A172 (cell line): ENCODE measurements at regions not wholly inside any gene's neighbourhood (a gene's known extent, or its start where the extent isn't known, plus 50 kb on each side); places are given as distances from the start of the nearest gene placed in this dataset.
"Not testable (repeated sequence)": the region's sequence is repeated elsewhere in the genome, so short reads cannot be mapped to it uniquely, and the experiment has no call there.

ENCODE experiments used
- DNase-seq: peaks from one replicate; pipeline ENCODE4 v3.0.0-alpha.2; 2015; ENCODE audit warnings: low spot score

DNA sequence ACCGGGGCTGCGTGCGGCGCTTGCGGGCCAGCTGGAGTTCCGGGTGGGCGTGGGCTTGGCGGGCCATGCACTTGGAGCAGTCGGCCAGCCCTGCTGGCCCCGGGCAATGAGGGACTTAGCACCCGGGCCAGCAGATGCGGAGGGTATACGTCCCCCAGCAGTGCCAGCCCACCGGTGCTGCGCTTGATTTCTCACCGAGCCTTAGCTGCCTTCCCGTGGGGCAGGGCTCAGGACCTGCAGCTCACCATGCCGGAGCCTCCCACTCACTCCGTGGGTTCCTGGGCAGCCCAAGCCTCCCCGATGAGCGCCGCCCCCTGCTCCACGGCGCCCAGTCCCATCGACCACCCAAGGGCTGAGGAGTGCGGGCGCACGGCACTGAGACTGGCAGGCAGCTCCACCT lies 51.4 kb upstream of the INPP4B start:
- DNase-seq = not testable (repeated sequence)

- DNase-seq = no peak
Measured at GRCh38 chr4:142900622-142901021, 54.5 kb upstream of the INPP4B start.

- DNase-seq = peak; percentile 6
Measured at GRCh38 chr4:142901166-142901662, 55.1 kb upstream of the INPP4B start.

GRCh38 chr4:142903617-142904016 lies 57.5 kb upstream of the INPP4B start:
- DNase-seq = not testable (repeated sequence)

DNA sequence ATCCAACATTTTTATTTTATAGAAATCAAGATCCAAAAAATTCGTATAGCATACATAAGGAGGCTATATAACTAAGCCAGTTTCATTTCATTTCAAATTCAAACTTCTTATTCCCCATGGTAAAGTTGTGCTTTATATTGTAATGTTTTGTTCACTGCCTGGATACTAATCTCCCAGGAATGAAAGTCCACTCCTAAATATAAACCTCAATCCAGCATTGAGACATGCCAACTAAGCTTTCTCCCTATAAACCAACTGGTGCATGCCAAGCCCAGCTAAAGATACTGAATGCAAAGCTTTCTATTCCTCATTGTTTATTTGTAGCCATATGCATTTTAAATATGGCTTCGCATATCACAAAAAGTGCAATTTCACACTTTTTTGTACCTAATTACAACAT lies 63.8 kb upstream of the INPP4B start:
- no peak for DNase-seq

GRCh38 chr4:142913034-142913433 lies 66.9 kb upstream of the INPP4B start:
- no peak for DNase-seq

GRCh38 chr4:142913461-142914030 lies 67.4 kb upstream of the INPP4B start:
- no peak for DNase-seq

DNA sequence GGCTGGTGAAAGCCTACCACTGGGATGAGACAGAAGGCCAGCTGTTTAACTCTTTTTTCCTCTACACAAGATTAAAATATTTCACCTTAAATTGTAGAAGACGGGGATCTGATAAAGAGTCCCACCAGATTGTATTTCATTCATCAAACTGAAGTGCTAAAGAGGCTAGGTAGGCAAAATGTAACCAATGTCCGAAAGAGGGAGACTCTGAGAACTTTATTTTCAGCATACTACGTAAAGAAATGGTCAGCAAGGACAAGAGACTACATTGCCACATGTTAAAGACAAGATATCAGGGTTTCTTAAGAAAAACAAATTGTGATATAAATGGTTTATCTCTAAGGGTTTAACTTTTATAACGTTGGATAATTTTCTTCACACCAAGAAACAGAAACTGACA lies 71.6 kb upstream of the INPP4B start:
- no peak for DNase-seq

DNA sequence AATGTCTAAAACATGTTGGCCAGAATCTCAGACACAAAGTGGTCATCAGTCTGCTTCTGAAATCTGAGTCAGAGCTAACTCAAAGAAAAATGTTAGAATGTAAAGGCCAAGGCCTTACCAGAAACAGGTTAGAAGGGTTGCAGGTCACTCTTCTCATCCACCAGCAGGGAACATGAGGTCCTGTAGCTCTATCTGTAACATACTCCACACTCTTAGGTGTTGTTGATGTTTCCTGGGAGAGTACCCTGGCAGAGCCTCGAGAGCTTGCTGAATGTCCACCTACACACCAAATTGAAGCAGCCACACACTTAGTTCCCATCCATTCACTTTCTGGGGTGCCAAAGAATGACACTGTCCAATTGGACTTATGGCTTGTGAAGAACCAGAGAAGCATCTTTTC lies 76.6 kb upstream of the INPP4B start:
- DNase-seq = no peak

GRCh38 chr4:142923619-142924018 lies 77.5 kb upstream of the INPP4B start:
- DNase-seq = no peak

DNA sequence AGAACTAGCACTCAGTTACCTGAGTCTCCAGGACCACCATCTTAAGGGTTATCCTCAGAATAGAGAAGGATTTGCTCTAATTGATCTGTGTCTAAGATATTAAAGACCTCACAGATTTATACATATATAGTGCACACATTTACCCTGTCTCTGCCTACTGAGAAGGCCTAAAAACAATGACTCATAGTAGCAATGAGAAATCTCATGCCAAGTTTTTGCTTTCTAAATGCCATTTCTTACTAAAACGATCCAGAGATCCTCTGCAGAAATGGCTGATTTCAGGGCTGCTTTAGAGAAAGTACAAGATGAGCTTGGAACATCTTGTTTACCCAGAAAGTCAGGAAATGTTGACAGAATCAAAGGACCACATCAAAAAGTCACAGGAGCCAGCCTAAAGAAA lies 79.1 kb upstream of the INPP4B start:
- no peak for DNase-seq

DNA sequence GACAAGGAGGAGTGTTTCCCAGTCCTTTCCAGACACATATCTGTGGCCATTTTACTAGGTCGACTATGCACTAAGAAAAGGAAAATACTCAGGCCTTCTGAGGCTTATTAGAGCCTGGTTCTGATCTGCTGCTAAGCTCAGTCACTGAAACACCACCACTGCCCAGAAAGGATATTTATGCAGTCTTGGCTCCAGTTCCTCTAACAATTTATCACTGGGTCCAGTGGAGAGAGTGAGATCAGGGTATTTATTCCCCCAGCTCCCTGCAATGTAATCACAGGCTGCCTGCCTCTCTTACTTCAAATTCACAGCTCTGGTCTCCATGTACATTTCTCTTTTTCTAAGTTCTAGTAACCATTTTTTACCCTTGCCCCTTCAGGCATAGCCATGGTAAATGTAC lies 81.6 kb upstream of the INPP4B start:
- no peak for DNase-seq

GRCh38 chr4:142929526-142929925 lies 83.4 kb upstream of the INPP4B start:
- DNase-seq = no peak

DNA sequence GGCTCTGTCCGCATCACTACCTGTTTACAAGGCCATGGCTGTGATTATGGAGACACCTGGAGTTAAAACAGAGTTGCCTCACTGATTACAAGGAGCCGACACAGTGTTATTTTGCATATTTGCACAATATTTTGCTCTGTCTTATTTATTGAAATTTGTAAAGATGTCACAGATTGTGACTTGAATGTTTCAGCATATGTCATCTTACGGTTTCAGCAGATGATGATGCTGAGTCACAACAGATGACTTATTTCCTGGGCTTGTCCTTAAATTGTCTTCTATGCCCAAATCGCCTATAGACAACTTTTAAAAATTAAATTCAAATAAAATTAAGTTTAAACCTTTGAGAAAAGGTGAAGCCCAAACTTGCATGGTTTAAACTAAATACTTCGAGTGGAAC lies 87.1 kb upstream of the INPP4B start:
- peak; percentile 11 for DNase-seq

GRCh38 chr4:142940425-142941330 lies 94.6 kb upstream of the INPP4B start:
- DNase-seq = no peak

DNA sequence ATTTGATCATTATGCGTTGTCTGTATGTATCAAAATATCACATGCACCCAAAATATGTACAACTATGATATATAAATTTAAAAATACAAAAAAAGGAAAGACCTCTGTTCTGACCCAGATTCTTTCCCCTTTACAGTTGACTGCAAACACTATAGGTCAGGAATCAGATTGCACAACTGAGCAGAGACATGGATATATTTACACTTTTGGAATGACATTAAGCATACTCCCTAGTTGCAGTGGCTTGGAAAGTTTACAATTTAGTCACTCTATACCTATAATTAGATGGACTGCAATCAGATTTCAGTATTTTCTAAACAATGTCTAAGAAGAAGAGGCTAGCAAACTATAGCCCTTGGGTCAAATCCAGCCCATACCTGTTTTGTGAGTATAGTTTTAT lies 98.5 kb upstream of the INPP4B start:
- DNase-seq = no peak

- DNase-seq = no peak
Measured at GRCh38 chr4:142952821-142953580, 106.9 kb upstream of the INPP4B start.

GRCh38 chr4:142954415-142954814 lies 108.3 kb upstream of the INPP4B start:
- no peak for DNase-seq

- no peak for DNase-seq
Measured at GRCh38 chr4:142955501-142955900, 109.4 kb upstream of the INPP4B start.

GRCh38 chr4:142959173-142959572 lies 113.1 kb upstream of the INPP4B start:
- DNase-seq = no peak

DNA sequence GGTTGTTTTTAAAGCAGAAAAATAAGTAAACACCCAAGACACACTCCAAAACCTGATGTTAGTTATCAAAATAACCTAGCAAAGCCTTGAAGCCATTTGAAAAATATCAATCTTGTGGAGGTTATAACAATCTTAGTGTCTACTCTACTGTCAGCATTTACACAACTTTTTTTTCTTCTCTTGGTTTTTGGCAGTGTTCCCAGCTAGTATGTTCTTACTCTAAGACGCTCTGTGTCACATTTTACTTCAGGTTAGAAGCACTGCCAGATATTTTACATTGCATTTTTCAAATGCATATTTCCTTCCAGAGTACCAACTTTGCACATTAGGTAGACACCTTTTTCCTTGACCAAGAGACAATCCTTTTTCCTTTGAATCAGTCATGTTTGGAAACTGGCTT lies 114.0 kb upstream of the INPP4B start:
- no peak for DNase-seq

DNA sequence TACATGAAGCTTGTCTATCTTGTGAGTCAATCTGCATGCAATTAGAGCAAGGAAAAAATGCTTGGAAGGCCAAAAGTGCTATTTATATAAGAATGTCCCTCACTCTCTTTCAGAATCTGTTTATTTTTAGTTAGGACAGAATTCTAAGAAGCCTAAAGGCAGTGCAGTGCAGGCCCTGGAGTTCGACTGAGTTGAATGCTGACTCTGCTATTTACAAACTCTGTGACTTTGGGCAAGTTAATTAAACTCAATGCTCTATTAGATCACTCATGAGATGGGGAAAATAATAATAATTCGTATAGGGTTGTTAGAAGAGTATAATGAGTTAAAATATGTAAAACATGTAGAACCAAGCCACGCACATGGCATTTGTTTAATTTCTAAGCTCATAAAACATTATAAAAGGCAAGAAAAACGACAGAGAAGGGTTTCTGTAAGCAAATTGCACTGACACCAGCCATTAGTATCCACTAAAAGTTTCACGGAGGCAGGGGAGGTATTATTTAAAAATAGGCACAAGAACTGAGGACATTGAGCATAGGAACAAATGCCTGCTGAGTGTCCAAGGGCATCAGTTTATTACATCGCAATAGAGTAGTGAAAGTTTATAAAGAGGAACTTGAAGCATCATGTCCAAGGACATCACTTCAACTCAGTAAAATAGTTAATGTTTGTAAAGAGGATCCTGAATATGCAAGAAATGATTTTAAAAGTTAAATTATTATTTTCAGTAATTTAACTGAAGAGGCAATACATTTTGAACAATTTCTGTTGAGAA lies 115.0 kb upstream of the INPP4B start:
- DNase-seq = no peak
